ENCODE measurements at regions not wholly inside any gene's neighbourhood (a gene's known extent, or its start where the extent isn't known, plus 50 kb on each side); places are given as distances from the start of the nearest gene placed in this dataset.

DNA sequence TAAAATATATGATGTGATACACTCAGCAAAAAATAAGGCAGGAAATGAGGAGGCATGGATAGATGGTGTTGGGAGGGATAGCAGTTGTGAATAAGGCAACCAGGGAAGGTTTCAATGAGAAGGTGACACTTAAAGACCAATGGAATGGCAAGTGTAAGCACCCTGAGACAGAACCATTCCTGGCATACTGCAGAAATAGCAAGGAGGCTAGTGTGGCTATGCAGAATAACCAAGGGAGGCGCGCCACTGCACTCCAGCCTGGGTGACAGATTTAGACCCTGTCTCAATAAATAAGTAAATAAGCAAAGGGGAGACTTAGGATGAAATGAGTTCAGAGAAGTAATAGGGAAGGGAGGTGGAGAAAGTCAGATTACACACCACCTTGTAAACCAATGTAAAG is 113.9 kb downstream of the TOMM20 start:
- TF ChIP-seq, protein P1, sequence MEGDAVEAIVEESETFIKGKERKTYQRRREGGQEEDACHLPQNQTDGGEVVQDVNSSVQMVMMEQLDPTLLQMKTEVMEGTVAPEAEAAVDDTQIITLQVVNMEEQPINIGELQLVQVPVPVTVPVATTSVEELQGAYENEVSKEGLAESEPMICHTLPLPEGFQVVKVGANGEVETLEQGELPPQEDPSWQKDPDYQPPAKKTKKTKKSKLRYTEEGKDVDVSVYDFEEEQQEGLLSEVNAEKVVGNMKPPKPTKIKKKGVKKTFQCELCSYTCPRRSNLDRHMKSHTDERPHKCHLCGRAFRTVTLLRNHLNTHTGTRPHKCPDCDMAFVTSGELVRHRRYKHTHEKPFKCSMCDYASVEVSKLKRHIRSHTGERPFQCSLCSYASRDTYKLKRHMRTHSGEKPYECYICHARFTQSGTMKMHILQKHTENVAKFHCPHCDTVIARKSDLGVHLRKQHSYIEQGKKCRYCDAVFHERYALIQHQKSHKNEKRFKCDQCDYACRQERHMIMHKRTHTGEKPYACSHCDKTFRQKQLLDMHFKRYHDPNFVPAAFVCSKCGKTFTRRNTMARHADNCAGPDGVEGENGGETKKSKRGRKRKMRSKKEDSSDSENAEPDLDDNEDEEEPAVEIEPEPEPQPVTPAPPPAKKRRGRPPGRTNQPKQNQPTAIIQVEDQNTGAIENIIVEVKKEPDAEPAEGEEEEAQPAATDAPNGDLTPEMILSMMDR (optimal IDR thresholded peaks at IDR 0.05 in 1 of 3, IDR thresholded peaks at IDR 0.05 in 1 of 3, conservative IDR thresholded peaks at IDR 0.05 in 1 of 3; ENCODE audit: extremely low read depth in 1 of 3, insufficient read depth in 2 of 3, low read length in 3 of 3): no peak
- no peak for TF ChIP-seq EZH2 (IDR thresholded peaks at IDR 0.05; ENCODE audit: low read length)
